HG02642 (cell line): ENCODE measurements at regions not wholly inside any gene's neighbourhood (a gene's known extent, or its start where the extent isn't known, plus 50 kb on each side); places are given as distances from the start of the nearest gene placed in this dataset.
A peak's percentile ranks its signal among the peaks of the same experiment; 100 is the strongest.

Source experiments
- ATAC-seq: cut with Tn5 transposase; IDR thresholded peaks from one replicate; pipeline ENCODE4 v1.9.1; 2021; ENCODE audit warnings: mild to moderate bottlenecking; ENCODE audit not compliant: unreplicated experiment, poor library complexity

- no peak for ATAC-seq
These were observed 183.7 kb downstream of the RGS3 start for GRCh38 chr9:113646946-113647914.

- no peak for ATAC-seq
These were observed 184.5 kb downstream of the RGS3 start for GRCh38 chr9:113648048-113648447.

- no peak for ATAC-seq
These were observed 185.1 kb downstream of the RGS3 start for GRCh38 chr9:113648586-113648985.

- no peak for ATAC-seq
These were observed 185.5 kb downstream of the RGS3 start for GRCh38 chr9:113649054-113649453.

GRCh38 chr9:113649855-113650206, 186.3 kb downstream of the RGS3 start:
- no peak for ATAC-seq

GRCh38 chr9:113650207-113651131, 186.9 kb downstream of the RGS3 start:
- no peak for ATAC-seq

GRCh38 chr9:113651896-113652295, 188.4 kb downstream of the RGS3 start:
- ATAC-seq = no peak

- ATAC-seq = no peak
These were observed 189.0 kb downstream of the RGS3 start for GRCh38 chr9:113652355-113653152.

GRCh38 chr9:113653746-113654604, 190.4 kb downstream of the RGS3 start:
- no peak for ATAC-seq

GRCh38 chr9:113654605-113655428, 191.3 kb downstream of the RGS3 start:
- ATAC-seq = no peak

GRCh38 chr9:113656771-113657670, 193.5 kb downstream of the RGS3 start:
- ATAC-seq = no peak

- ATAC-seq = peak; percentile 69
These were observed 194.4 kb downstream of the RGS3 start for GRCh38 chr9:113657765-113658544.

GRCh38 chr9:113658545-113658895, 195.0 kb downstream of the RGS3 start:
- no peak for ATAC-seq

- no peak for ATAC-seq
These were observed 195.5 kb downstream of the RGS3 start for GRCh38 chr9:113659039-113659438.

- ATAC-seq = no peak
These were observed 196.2 kb downstream of the RGS3 start for GRCh38 chr9:113659740-113660139.

GRCh38 chr9:113660196-113660595, 196.7 kb downstream of the RGS3 start:
- no peak for ATAC-seq

GRCh38 chr9:113661074-113661473, 197.5 kb downstream of the RGS3 start:
- no peak for ATAC-seq
